A673 (cell line): ENCODE measurements at regions not wholly inside any gene's neighbourhood (a gene's known extent, or its start where the extent isn't known, plus 50 kb on each side); places are given as distances from the start of the nearest gene placed in this dataset.

ENCODE experiments used
- CTCF ChIP-seq: fragments of 300-800, 200-600 bp; sonication (generic); conservative IDR thresholded peaks from 2 replicates; pipeline ENCODE4 v1.5.1; 2017; ENCODE audit warnings: low read depth, mild to moderate bottlenecking, antibody characterized with exemption, low read length, moderate library complexity, mixed read lengths
- EZH2 ChIP-seq: fragments of 200-600 bp; sonication (generic); IDR thresholded peaks from 2 replicates; pipeline ENCODE4 v1.6.1; 2017; ENCODE audit warnings: borderline replicate concordance, low read depth, mild to moderate bottlenecking, mixed read lengths, antibody characterized with exemption, low read length; ENCODE audit not compliant: poor library complexity, severe bottlenecking

GRCh38 chr18:1012775-1013174 lies 108.1 kb downstream of the ADCYAP1 start:
- TF ChIP-seq CTCF (no peak), EZH2 (no peak)
